Peyer's patch (tissue), 4 donors: ENCODE measurements at regions not wholly inside any gene's neighbourhood (a gene's known extent, or its start where the extent isn't known, plus 50 kb on each side); places are given as distances from the start of the nearest gene placed in this dataset.

ENCODE experiments used
- POLR2A ChIP-seq, 2 donors: fragments of 450-650 bp; IDR thresholded peaks; one replicate each; pipeline ENCODE4 v1.5.1; 2017; ENCODE audit warnings: antibody characterized with exemption in 2 of 2, mild to moderate bottlenecking in 2 of 2, moderate library complexity in 2 of 2
- TF ChIP-seq, protein P1 (sequence below), 6 experiments: fragments of 450-650 bp in 4 of 6; fragments of 200-600 bp in 2 of 6; sonication (generic) in 1 of 6; IDR thresholded peaks; one replicate each; pipeline ENCODE4 v1.5.1; 2017 to 2019; ENCODE audit warnings: antibody characterized with exemption in 6 of 6, mild to moderate bottlenecking in 3 of 6, moderate library complexity in 1 of 6

DNA sequence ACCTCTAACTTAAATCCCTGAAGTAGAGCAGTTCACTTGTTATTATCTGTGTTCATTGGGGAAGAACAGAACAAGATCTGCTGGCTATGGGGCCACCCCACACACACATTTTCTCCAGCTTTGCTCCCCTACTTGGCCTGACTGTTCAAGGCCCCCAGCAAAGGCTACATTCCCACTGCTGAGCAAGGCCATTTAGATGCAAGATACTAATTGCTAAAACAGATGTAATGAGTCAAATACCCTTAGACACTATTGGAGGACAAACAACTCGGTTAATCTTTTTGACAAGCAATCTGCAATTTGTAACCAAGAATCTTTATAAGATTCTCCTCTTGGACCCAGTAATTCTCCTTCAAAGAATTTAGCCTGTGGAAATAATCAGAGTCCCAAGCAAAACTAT is 67.7 kb downstream of the NAV1 start:
- TF ChIP-seq POLR2A (IDR thresholded peaks at IDR 0.05) = no peak
- TF ChIP-seq, protein P1, sequence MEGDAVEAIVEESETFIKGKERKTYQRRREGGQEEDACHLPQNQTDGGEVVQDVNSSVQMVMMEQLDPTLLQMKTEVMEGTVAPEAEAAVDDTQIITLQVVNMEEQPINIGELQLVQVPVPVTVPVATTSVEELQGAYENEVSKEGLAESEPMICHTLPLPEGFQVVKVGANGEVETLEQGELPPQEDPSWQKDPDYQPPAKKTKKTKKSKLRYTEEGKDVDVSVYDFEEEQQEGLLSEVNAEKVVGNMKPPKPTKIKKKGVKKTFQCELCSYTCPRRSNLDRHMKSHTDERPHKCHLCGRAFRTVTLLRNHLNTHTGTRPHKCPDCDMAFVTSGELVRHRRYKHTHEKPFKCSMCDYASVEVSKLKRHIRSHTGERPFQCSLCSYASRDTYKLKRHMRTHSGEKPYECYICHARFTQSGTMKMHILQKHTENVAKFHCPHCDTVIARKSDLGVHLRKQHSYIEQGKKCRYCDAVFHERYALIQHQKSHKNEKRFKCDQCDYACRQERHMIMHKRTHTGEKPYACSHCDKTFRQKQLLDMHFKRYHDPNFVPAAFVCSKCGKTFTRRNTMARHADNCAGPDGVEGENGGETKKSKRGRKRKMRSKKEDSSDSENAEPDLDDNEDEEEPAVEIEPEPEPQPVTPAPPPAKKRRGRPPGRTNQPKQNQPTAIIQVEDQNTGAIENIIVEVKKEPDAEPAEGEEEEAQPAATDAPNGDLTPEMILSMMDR (IDR thresholded peaks at IDR 0.05) = no peak
